Endothelial cell of umbilical vein (primary cell): ENCODE measurements at regions not wholly inside any gene's neighbourhood (a gene's known extent, or its start where the extent isn't known, plus 50 kb on each side); places are given as distances from the start of the nearest gene placed in this dataset.

Source experiments
- BruUV-seq: library from RNA; stranded (reverse); fragments of 400-500 nt; replicated peaks from 2 replicates; lab custom pipeline; 2021; lab: Mats Ljungman, UMichigan
- CTCF ChIA-PET: fragments of 300-600, 350-600 bp; sonication (Branson Sonifier 250); formaldehyde crosslinking; loops from one replicate; lab custom pipeline; 2021; ENCODE audit warnings: antibody characterized with exemption, inconsistent platforms; lab: Charles Lee
- POLR2A ChIA-PET: fragments of 300-600, 350-600 bp; sonication (Branson Sonifier 250); formaldehyde crosslinking; loops from one replicate; lab custom pipeline; 2021; ENCODE audit warnings: antibody characterized with exemption, inconsistent platforms; lab: Charles Lee
- DNase-seq: peaks from one replicate; pipeline ENCODE4 v3.0.0-alpha.2; 2011; ENCODE audit warnings: low read depth, low spot score
- FAIRE-seq: peaks from 2 replicates; lab custom pipeline; 2011; peaks lifted over from hg19 to GRCh38; lab: Jason Lieb, UNC
- H2AFZ ChIP-seq: 2 replicates; pipeline ENCODE4 v1.6.0; 2012; ENCODE audit warnings: low read depth, low read length, control low read depth, inconsistent platforms
- H3K27ac ChIP-seq: 2 replicates; pipeline ENCODE4 v1.5.1; 2011; ENCODE audit warnings: low read depth, mild to moderate bottlenecking, control low read depth, low read length, moderate library complexity; ENCODE audit not compliant: insufficient read depth
- H3K27me3 ChIP-seq, 2 experiments: 2 replicates each; pipeline versions ENCODE4 v1.6.0 to v1.6.1; 2011; ENCODE audit warnings: low read length in 2 of 2, mixed read lengths in 1 of 2; ENCODE audit not compliant: control insufficient read depth in 2 of 2, insufficient read depth in 2 of 2
- H3K36me3 ChIP-seq, 2 experiments: 2 replicates in 1 of 2; 3 replicates in 1 of 2; pipeline ENCODE4 v1.5.1; 2011; ENCODE audit warnings: low read length in 2 of 2, mild to moderate bottlenecking in 1 of 2, moderate library complexity in 1 of 2; ENCODE audit not compliant: control insufficient read depth in 2 of 2, insufficient read depth in 2 of 2; ENCODE audit errors: extremely low read depth in 1 of 2
- H3K4me1 ChIP-seq: 3 replicates; pipeline ENCODE4 v1.5.1; 2011; ENCODE audit warnings: mild to moderate bottlenecking, low read length; ENCODE audit not compliant: control insufficient read depth, insufficient read depth; ENCODE audit errors: extremely low read depth
- H3K4me2 ChIP-seq: 2 replicates; pipeline ENCODE4 v1.6.1; 2011; ENCODE audit warnings: low read length, control low read depth, mixed read lengths; ENCODE audit not compliant: insufficient read depth
- H3K4me3 ChIP-seq, 3 experiments: fragments of 200-600 bp in 1 of 3; sonication (generic), shearing (Covaris generic) in 1 of 3; replicated peaks in 1 of 3; 2 replicates each; pipeline ENCODE4 v1.5.1; 2011 to 2016; ENCODE audit warnings: control low read depth in 3 of 3, low read length in 3 of 3, mild to moderate bottlenecking in 2 of 3, inconsistent platforms in 1 of 3, low read depth in 1 of 3, moderate library complexity in 1 of 3; ENCODE audit not compliant: insufficient read depth in 1 of 3
- H3K79me2 ChIP-seq: 2 replicates; pipeline ENCODE4 v1.6.0; 2012; ENCODE audit warnings: low read length, inconsistent platforms; ENCODE audit not compliant: control insufficient read depth, insufficient read depth
- H3K9ac ChIP-seq: replicated peaks from 2 replicates; pipeline ENCODE3; 2011; ENCODE audit warnings: low read length, control low read depth; ENCODE audit not compliant: insufficient read depth; ENCODE audit errors: extremely low read depth
- H3K9me1 ChIP-seq: replicated peaks from 3 replicates; pipeline ENCODE4 v1.6.0; 2011; ENCODE audit warnings: mild to moderate bottlenecking, low read length; ENCODE audit not compliant: control insufficient read depth, insufficient read depth; ENCODE audit errors: extremely low read depth
- H3K9me3 ChIP-seq: replicated peaks from 2 replicates; pipeline ENCODE4 v1.5.1; 2012; ENCODE audit warnings: low read length, inconsistent platforms; ENCODE audit not compliant: control insufficient read depth, insufficient read depth
- H4K20me1 ChIP-seq: replicated peaks from 2 replicates; pipeline ENCODE3; 2011; ENCODE audit warnings: mild to moderate bottlenecking, low read length; ENCODE audit not compliant: control insufficient read depth, insufficient read depth; ENCODE audit errors: extremely low read depth
- EZH2 ChIP-seq: IDR thresholded peaks from 2 replicates; pipeline ENCODE4 v1.6.1; 2012; ENCODE audit warnings: borderline replicate concordance, low read depth, mild to moderate bottlenecking, moderate library complexity, low read length, inconsistent platforms; ENCODE audit not compliant: severe bottlenecking
- FOS ChIP-seq: IDR thresholded peaks from 2 replicates; pipeline ENCODE4 v1.6.1; 2011; ENCODE audit warnings: mild to moderate bottlenecking, low read length, moderate library complexity, borderline replicate concordance; ENCODE audit not compliant: insufficient read depth
- GATA2 ChIP-seq: IDR thresholded peaks from 2 replicates; pipeline ENCODE4 v1.7.0; 2011; ENCODE audit warnings: low read depth, mild to moderate bottlenecking, moderate library complexity, mixed read lengths, low read length; ENCODE audit not compliant: insufficient read length, insufficient read depth
- JUN ChIP-seq: IDR thresholded peaks from 2 replicates; pipeline ENCODE4 v1.6.1; 2011; ENCODE audit warnings: borderline replicate concordance, low read depth; ENCODE audit not compliant: insufficient read length, insufficient read depth
- MYC ChIP-seq: IDR thresholded peaks from one replicate; pipeline ENCODE4 v1.6.1; 2011; ENCODE audit warnings: mild to moderate bottlenecking, low read depth, low read length
- POLR2A ChIP-seq: IDR thresholded peaks from 2 replicates; pipeline ENCODE4 v1.6.1; 2012; ENCODE audit warnings: low read depth, mild to moderate bottlenecking, control low read depth, low read length
- POLR2AphosphoS5 ChIP-seq: IDR thresholded peaks from 2 replicates; pipeline ENCODE4 v1.6.1; 2012; ENCODE audit warnings: low read depth, mild to moderate bottlenecking, control low read depth, low read length, moderate library complexity; ENCODE audit not compliant: insufficient read depth
- dilution Hi-C: fragments of 300-500 bp; cut with MboI; formaldehyde crosslinking; loops from one replicate; pipeline ENCODE4 v1.15.0; 2019; ENCODE audit warnings: low sequenced_read_pairs; ENCODE audit not compliant: extremely low pct_ligation_motif_present
- intact Hi-C: fragments of 100-400 bp; cut with micrococcal nuclease; formaldehyde crosslinking; loops from one replicate; pipeline ENCODE4 v1.10.0; 2022
- TF ChIP-seq, protein P1 (sequence below), 2 donors: IDR thresholded peaks; 1 replicate in 1 of 2; 2 replicates in 1 of 2; pipeline ENCODE4 v1.5.1; 2011; ENCODE audit warnings: low read length in 2 of 2, mild to moderate bottlenecking in 2 of 2, moderate library complexity in 2 of 2, control low read depth in 1 of 2, inconsistent platforms in 1 of 2, low read depth in 1 of 2; ENCODE audit not compliant: insufficient read depth in 1 of 2; ENCODE audit errors: extremely low read depth in 1 of 2

DNA sequence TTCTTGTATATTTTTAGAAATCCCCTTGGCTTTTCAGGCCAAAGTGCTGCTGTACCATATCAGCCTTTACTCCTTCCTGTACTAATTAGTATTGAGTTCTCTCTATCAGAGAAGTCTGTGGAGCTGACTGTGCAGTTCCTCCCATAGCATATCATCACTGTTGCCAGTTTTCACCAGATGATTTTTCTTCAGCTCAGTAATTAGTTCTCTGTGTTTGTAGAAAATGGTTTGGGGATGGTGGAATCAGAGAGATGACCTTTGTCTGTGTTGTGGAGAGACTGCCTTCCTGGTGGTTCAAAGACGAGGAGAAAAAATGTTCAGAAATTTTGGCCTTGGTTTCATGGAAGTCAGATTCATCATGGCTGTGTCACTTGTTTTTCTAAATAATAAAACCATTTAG lies 227.5 kb upstream of the ACTBL2 start:
- H3K9me3 ChIP-seq: no peaks in the 10 kb centered on the region
- no peaks in the 10 kb centered on the region for H3K36me3 ChIP-seq
- no peaks in the 10 kb centered on the region for H3K9me1 ChIP-seq
- no peak overlapping the region for H3K4me3 ChIP-seq
- FAIRE-seq: no peak
- CTCF ChIA-PET: interaction anchor here (1.0 kb wide), 1 partner anchor 10 kb away, joined by 4 read pairs; no protein-coding TSS in a partner anchor
- H3K9ac ChIP-seq: no peak overlapping the region
- no TSS peak for BruUV-seq
- H3K27me3 ChIP-seq: no peaks in the 10 kb centered on the region
- no peaks in the 10 kb centered on the region for H3K79me2 ChIP-seq
- TF ChIP-seq FOS (no peak), GATA2 (no peak), JUN (no peak), EZH2 (no peak), MYC (no peak), POLR2A (no peak), POLR2AphosphoS5 (no peak)
- no peak overlapping the region for H2AFZ ChIP-seq
- H3K4me2 ChIP-seq: no peak overlapping the region
- H3K4me1 ChIP-seq: peaks cover 1% of the 10 kb centered on the region
- DNase-seq: no peak
- dilution Hi-C loops: no loop called here
- H3K27ac ChIP-seq: no peak overlapping the region
- intact Hi-C loops: no loop called here
- POLR2A ChIA-PET: no interaction called here
- no peaks in the 10 kb centered on the region for H4K20me1 ChIP-seq

- Histone ChIP-seq H3K9me1 (no peaks in the 10 kb centered on the region), H3K79me2 (no peaks in the 10 kb centered on the region), H3K4me2 (no peak overlapping the region), H3K9ac (no peak overlapping the region), H3K27me3 (no peaks in the 10 kb centered on the region), H2AFZ (no peak overlapping the region), H3K4me3 (no peak overlapping the region), H3K9me3 (no peaks in the 10 kb centered on the region), H3K27ac (no peak overlapping the region), H4K20me1 (no peaks in the 10 kb centered on the region), H3K4me1 (peaks cover 7% of the 10 kb centered on the region), H3K36me3 (no peaks in the 10 kb centered on the region)
- intact Hi-C loops: no loop called here
- ChIA-PET CTCF (interaction anchor here (1.0 kb wide), 1 partner anchor 15 kb away, joined by 3 read pairs; no protein-coding TSS in a partner anchor), POLR2A (no interaction called here)
- DNase-seq: no peak
- no TSS peak for BruUV-seq
- no peak for FAIRE-seq
- TF ChIP-seq, protein P1, sequence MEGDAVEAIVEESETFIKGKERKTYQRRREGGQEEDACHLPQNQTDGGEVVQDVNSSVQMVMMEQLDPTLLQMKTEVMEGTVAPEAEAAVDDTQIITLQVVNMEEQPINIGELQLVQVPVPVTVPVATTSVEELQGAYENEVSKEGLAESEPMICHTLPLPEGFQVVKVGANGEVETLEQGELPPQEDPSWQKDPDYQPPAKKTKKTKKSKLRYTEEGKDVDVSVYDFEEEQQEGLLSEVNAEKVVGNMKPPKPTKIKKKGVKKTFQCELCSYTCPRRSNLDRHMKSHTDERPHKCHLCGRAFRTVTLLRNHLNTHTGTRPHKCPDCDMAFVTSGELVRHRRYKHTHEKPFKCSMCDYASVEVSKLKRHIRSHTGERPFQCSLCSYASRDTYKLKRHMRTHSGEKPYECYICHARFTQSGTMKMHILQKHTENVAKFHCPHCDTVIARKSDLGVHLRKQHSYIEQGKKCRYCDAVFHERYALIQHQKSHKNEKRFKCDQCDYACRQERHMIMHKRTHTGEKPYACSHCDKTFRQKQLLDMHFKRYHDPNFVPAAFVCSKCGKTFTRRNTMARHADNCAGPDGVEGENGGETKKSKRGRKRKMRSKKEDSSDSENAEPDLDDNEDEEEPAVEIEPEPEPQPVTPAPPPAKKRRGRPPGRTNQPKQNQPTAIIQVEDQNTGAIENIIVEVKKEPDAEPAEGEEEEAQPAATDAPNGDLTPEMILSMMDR (IDR thresholded peaks at IDR 0.05; ENCODE audit: extremely low read depth in 1 of 2, insufficient read depth in 1 of 2, low read depth in 1 of 2, low read length in 2 of 2): no peak
- TF ChIP-seq POLR2AphosphoS5 (no peak), POLR2A (no peak), JUN (no peak), FOS (no peak), MYC (no peak)
- dilution Hi-C loops: no loop called here
These were observed 223.2 kb upstream of the ACTBL2 start for GRCh38 chr5:57705769-57706168.
